Tibial artery (tissue), 4 donors: ENCODE measurements at regions not wholly inside any gene's neighbourhood (a gene's known extent, or its start where the extent isn't known, plus 50 kb on each side); places are given as distances from the start of the nearest gene placed in this dataset.

Source experiments
- DNase-seq, 2 donors: peaks; one replicate each; pipeline ENCODE4 v3.0.0-alpha.2; 2019
- H3K27ac ChIP-seq, 2 donors: fragments of 200-600 bp; sonication (generic) in 1 of 2; 1 replicate in 1 of 2; 2 replicates in 1 of 2; pipeline ENCODE4 v1.5.1; 2018 to 2019; ENCODE audit warnings: mild to moderate bottlenecking in 1 of 2
- H3K27me3 ChIP-seq, 2 donors: fragments of 200-600 bp; sonication (generic) in 1 of 2; one replicate each; pipeline versions ENCODE4 v1.5.1 to v1.6.0; 2016 to 2019
- H3K36me3 ChIP-seq, 3 donors: fragments of 200-600 bp; sonication (generic) in 2 of 3; one replicate each; pipeline ENCODE4 v1.5.1; 2016 to 2019; ENCODE audit warnings: mild to moderate bottlenecking in 2 of 3
- H3K4me1 ChIP-seq, 4 donors: fragments of 200-600 bp; sonication (generic) in 2 of 4; 1 replicate in 3 of 4; 2 replicates in 1 of 4; pipeline ENCODE4 v1.5.1; 2016 to 2019
- H3K4me3 ChIP-seq, 2 donors: fragments of 200-600 bp; sonication (generic) in 1 of 2; 1 replicate in 1 of 2; 2 replicates in 1 of 2; pipeline ENCODE4 v1.5.1; 2018 to 2019; ENCODE audit warnings: mild to moderate bottlenecking in 2 of 2
- H3K9me3 ChIP-seq, 3 donors: fragments of 200-600 bp; sonication (generic) in 1 of 3; one replicate each; pipeline ENCODE4 v1.5.1; 2016 to 2019
- intact Hi-C: fragments of 100-400 bp; cut with DNase I; formaldehyde crosslinking; loops from one replicate; pipeline ENCODE4 v1.15.0; 2023; ENCODE audit warnings: low total_unique reads
- TF ChIP-seq, protein P1 (sequence below), 2 experiments: fragments of 200-600 bp in 1 of 2; fragments of 450-650 bp in 1 of 2; IDR thresholded peaks; one replicate each; pipeline ENCODE4 v1.5.1; 2017 to 2019; ENCODE audit warnings: antibody characterized with exemption in 2 of 2, mild to moderate bottlenecking in 1 of 2, moderate library complexity in 1 of 2

DNA sequence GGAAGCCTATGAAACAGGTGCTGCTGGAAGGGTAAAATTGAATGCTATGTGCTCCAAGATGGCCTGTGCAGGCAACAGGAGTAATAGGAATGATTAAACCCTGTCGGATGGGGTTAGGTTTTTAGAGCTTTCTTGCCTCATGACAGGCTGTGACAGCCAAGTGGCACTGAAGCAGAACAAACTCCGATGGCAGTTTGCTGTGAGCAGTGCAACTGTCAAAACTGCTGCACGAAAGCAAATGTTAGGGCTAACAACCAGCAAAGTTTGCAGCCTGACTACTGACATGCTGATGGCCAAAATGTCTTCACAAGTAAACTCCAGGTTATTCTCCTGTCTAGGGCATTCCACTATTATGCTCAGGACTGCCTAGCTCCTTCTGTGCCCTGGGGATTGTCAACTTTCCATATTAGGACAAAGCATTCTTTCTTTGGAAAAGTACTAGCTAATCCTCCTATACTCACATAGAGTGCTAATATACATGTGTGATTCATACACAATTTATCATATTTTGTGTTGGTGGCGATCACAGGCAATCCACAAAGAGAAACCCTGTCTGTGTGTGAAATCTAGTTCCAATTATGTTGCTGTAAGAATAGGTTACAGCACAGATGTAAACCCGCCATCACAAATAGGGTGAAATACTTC, 486.6 kb upstream of the TENM3 start:
- H3K27ac ChIP-seq = no peak overlapping the region
- DNase-seq = no peak

DNA sequence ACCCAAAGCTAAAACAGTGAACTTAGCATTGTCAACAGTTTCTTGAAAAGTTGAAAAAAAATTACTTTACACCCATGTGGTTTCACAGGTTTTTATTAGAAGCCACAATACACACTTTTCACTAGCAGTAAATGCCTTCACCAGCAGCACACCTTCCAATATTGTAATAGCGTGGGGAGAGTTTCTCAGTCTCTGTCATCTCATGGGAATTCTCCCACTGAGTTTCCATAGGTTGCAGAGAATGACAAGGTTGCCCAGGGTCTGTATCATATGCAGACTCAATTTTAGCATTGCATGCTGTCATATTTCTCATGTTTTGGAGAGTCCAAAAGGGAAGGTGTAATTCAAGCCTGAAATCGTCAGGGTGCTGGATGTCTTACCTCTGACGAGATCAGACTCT, 486.1 kb upstream of the TENM3 start:
- no peak overlapping the region for H3K4me3 ChIP-seq
- H3K27me3 ChIP-seq = no peaks in the 10 kb centered on the region
- H3K9me3 ChIP-seq = no peaks in the 10 kb centered on the region
- DNase-seq = no peak
- H3K36me3 ChIP-seq = no peaks in the 10 kb centered on the region
- no peak overlapping the region for H3K27ac ChIP-seq
- TF ChIP-seq, protein P1, sequence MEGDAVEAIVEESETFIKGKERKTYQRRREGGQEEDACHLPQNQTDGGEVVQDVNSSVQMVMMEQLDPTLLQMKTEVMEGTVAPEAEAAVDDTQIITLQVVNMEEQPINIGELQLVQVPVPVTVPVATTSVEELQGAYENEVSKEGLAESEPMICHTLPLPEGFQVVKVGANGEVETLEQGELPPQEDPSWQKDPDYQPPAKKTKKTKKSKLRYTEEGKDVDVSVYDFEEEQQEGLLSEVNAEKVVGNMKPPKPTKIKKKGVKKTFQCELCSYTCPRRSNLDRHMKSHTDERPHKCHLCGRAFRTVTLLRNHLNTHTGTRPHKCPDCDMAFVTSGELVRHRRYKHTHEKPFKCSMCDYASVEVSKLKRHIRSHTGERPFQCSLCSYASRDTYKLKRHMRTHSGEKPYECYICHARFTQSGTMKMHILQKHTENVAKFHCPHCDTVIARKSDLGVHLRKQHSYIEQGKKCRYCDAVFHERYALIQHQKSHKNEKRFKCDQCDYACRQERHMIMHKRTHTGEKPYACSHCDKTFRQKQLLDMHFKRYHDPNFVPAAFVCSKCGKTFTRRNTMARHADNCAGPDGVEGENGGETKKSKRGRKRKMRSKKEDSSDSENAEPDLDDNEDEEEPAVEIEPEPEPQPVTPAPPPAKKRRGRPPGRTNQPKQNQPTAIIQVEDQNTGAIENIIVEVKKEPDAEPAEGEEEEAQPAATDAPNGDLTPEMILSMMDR (IDR thresholded peaks at IDR 0.05) = no peak
- no peaks in the 10 kb centered on the region for H3K4me1 ChIP-seq
- intact Hi-C loops = no loop called here

More for the DNA sequence above, 486.6 kb upstream of the TENM3 start:
- H3K4me3 ChIP-seq = no peak overlapping the region
- TF ChIP-seq, protein P1 (IDR thresholded peaks at IDR 0.05) = no peak
- no peaks in the 10 kb centered on the region for H3K36me3 ChIP-seq
- H3K9me3 ChIP-seq = no peaks in the 10 kb centered on the region
- no peaks in the 10 kb centered on the region for H3K27me3 ChIP-seq
- intact Hi-C loops = no loop called here
- no peaks in the 10 kb centered on the region for H3K4me1 ChIP-seq

DNA sequence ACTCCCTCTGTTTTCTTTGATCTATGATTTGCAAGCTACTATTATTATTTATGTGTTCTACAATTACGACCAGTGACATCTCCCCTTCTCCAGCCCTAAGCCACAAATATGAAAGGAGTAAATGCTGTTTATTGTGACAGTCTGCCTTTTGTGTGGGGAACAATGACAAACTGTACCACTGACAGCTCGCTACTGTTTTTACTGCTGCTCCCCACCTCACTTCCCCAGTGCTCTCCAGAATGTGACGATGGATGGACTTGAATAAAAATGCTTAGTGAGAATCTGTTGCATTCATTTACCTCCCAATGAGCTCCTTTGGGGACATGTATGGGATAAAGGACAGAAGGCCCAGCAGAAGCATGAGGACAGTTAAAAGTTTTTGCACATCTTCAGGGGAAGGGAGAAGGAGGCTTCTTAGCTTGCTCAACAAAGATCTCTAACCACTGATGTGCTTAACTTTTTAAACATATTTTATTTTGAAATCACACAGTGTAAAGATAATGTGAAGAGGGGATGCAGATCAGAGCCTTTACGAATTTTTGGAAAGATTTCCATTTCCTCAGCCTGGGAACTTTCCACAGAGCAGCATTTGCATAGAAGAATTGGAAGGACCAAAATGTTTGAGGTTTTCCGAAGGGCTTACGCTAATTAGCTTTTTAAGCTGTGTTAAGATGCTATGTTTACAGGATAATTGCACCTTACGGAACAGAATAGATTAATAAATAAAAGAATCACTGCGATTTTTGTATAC, 485.1 kb upstream of the TENM3 start:
- no peaks in the 10 kb centered on the region for H3K27me3 ChIP-seq
- DNase-seq = no peak
- TF ChIP-seq, protein P1 (IDR thresholded peaks at IDR 0.05) = no peak
- no peak overlapping the region for H3K27ac ChIP-seq
- H3K4me1 ChIP-seq = no peaks in the 10 kb centered on the region
- no peak overlapping the region for H3K4me3 ChIP-seq
- H3K9me3 ChIP-seq = no peaks in the 10 kb centered on the region
- intact Hi-C loops = no loop called here
- no peaks in the 10 kb centered on the region for H3K36me3 ChIP-seq

DNA sequence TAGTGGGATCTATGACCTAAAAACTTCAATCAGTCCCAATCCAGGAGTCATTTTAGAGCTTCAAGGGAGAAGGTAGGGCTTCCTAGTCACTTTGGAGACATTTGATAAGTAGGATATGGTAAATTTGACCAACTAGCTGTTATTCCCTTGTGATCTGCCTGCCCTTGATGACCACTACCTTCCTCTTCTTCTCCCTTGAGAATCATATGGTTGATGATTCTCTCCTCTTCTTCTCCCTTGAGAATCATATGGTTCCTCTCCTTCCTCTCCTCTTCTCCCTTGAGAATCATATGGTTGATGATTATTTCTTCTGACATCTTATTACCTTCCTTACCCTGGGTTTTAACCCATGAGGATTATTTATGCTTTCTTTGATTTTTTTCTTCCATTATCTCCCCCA, 482.6 kb upstream of the TENM3 start:
- intact Hi-C loops = no loop called here
- no peaks in the 10 kb centered on the region for H3K36me3 ChIP-seq
- H3K9me3 ChIP-seq = no peaks in the 10 kb centered on the region
- H3K4me3 ChIP-seq = no peak overlapping the region
- TF ChIP-seq, protein P1 (IDR thresholded peaks at IDR 0.05) = no peak
- no peaks in the 10 kb centered on the region for H3K27me3 ChIP-seq
- H3K4me1 ChIP-seq = no peaks in the 10 kb centered on the region
- no peak overlapping the region for H3K27ac ChIP-seq
- no peak for DNase-seq

DNA sequence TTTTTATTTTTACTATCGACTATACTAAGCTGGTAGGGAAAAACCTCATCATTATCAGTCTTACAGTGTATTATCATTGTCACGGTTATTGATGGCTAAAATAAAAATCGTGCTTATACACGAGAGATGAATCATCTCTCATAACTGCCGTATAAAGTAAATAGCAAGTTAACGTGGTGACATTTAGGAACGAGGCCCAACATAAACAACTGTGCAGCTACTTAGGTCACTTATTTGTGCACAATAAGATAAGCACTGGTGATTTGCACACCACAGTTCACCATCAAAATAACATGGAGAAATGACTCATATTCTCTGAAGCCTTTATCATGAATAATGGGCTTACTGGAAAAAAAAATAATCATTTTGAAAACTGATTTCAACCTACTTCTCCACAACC, 482.0 kb upstream of the TENM3 start:
- Histone ChIP-seq H3K4me1 (no peaks in the 10 kb centered on the region), H3K27me3 (no peaks in the 10 kb centered on the region), H3K27ac (no peak overlapping the region), H3K4me3 (no peak overlapping the region), H3K36me3 (no peaks in the 10 kb centered on the region), H3K9me3 (no peaks in the 10 kb centered on the region)
- intact Hi-C loops = no loop called here
- TF ChIP-seq, protein P1 (IDR thresholded peaks at IDR 0.05) = no peak
- DNase-seq = no peak
